GM12878 (cell line): ENCODE measurements at regions not wholly inside any gene's neighbourhood (a gene's known extent, or its start where the extent isn't known, plus 50 kb on each side); places are given as distances from the start of the nearest gene placed in this dataset.

ENCODE experiments used
- CBFB ChIP-seq: IDR thresholded peaks from 2 replicates; pipeline ENCODE4 v1.6.1; 2016; ENCODE audit warnings: antibody characterized with exemption, low read depth
- CREB1 ChIP-seq: IDR thresholded peaks from 2 replicates; pipeline ENCODE4 v1.6.1; 2012; ENCODE audit warnings: low read depth, mild to moderate bottlenecking, inconsistent platforms
- CTCF ChIP-seq, 3 experiments: IDR thresholded peaks in 2 of 3; conservative IDR thresholded peaks in 1 of 3; 2 replicates each; pipeline ENCODE4 v1.5.1; 2011; ENCODE audit warnings: low read depth in 3 of 3, low read length in 3 of 3, mild to moderate bottlenecking in 3 of 3, control low read depth in 2 of 3, moderate library complexity in 2 of 3, inconsistent platforms in 1 of 3, mixed read lengths in 1 of 3; ENCODE audit not compliant: control insufficient read depth in 2 of 3, insufficient read depth in 1 of 3; ENCODE audit errors: extremely low read depth in 1 of 3
- EGR1 ChIP-seq, 2 experiments: IDR thresholded peaks; 1 replicate in 1 of 2; 2 replicates in 1 of 2; pipeline ENCODE4 v1.6.1; 2011 to 2012; ENCODE audit warnings: low read depth in 2 of 2, low read length in 2 of 2, borderline replicate concordance in 1 of 2, mild to moderate bottlenecking in 1 of 2, moderate library complexity in 1 of 2
- EZH2 ChIP-seq: IDR thresholded peaks from 2 replicates; pipeline ENCODE4 v1.6.1; 2012; ENCODE audit warnings: low read depth, mild to moderate bottlenecking, control low read depth, inconsistent platforms, low read length, borderline replicate concordance; ENCODE audit not compliant: control insufficient read depth
- HDAC2 ChIP-seq: fragments of 200-600 bp; sonication (generic); IDR thresholded peaks from 2 replicates; pipeline ENCODE4 v1.6.1; 2017
- HDGF ChIP-seq: fragments of 450-650 bp; IDR thresholded peaks from 2 replicates; pipeline ENCODE4 v1.6.1; 2016; ENCODE audit warnings: antibody characterized with exemption
- MAX ChIP-seq: IDR thresholded peaks from 2 replicates; pipeline ENCODE4 v1.6.1; 2012; ENCODE audit warnings: low read depth, low read length, improper control_type of control experiment
- MYB ChIP-seq: fragments of 150-350 bp; IDR thresholded peaks from 2 replicates; pipeline ENCODE4 v1.6.1; 2014; ENCODE audit warnings: mild to moderate bottlenecking, low read depth, low read length, borderline replicate concordance
- POLR2A ChIP-seq: IDR thresholded peaks from 2 replicates; pipeline ENCODE4 v1.6.1; 2011; ENCODE audit warnings: low read depth, mild to moderate bottlenecking, low read length
- POLR2AphosphoS5 ChIP-seq: IDR thresholded peaks from 2 replicates; pipeline ENCODE4 v1.6.1; 2011; ENCODE audit warnings: mild to moderate bottlenecking, low read length, inconsistent platforms
- RAD21 ChIP-seq: IDR thresholded peaks from 2 replicates; pipeline ENCODE4 v1.6.1; 2011; ENCODE audit warnings: mild to moderate bottlenecking, low read depth, low read length, moderate library complexity; ENCODE audit not compliant: insufficient read depth
- TCF7 ChIP-seq: IDR thresholded peaks from 2 replicates; pipeline ENCODE4 v1.6.1; 2014; ENCODE audit warnings: antibody characterized with exemption, borderline replicate concordance
- YBX1 ChIP-seq: fragments of 450-650 bp; IDR thresholded peaks from 2 replicates; pipeline ENCODE4 v1.6.1; 2016; ENCODE audit warnings: antibody characterized with exemption

- no peak for TF ChIP-seq MYB
- TF ChIP-seq EGR1 (IDR thresholded peaks at IDR 0.05; ENCODE audit: borderline replicate concordance in 1 of 2, low read depth in 2 of 2, low read length in 2 of 2), result no peak
- TF ChIP-seq MAX, result no peak
- TF ChIP-seq TCF7, result no peak
- TF ChIP-seq HDGF, result no peak
- TF ChIP-seq RAD21, result no peak
- TF ChIP-seq POLR2AphosphoS5, result no peak
- no peak for TF ChIP-seq CTCF (IDR thresholded peaks at IDR 0.05 in 2 of 3, conservative IDR thresholded peaks at IDR 0.05 in 1 of 3; ENCODE audit: control insufficient read depth in 2 of 3, extremely low read depth in 1 of 3, insufficient read depth in 1 of 3, low read depth in 3 of 3, low read length in 3 of 3)
- TF ChIP-seq POLR2A, result no peak
- no peak for TF ChIP-seq EZH2
- TF ChIP-seq HDAC2, result no peak
- TF ChIP-seq YBX1, result no peak
- no peak for TF ChIP-seq CREB1
- TF ChIP-seq CBFB, result no peak
Measured at GRCh38 chrX:45372151-45372550, 171.5 kb upstream of the DIPK2B start.
